Gastrocnemius medialis (tissue), 4 donors: ENCODE measurements at regions not wholly inside any gene's neighbourhood (a gene's known extent, or its start where the extent isn't known, plus 50 kb on each side); places are given as distances from the start of the nearest gene placed in this dataset.

Source experiments
- CTCF ChIP-seq, 5 experiments: fragments of 450-650 bp in 3 of 5; fragments of 200-600 bp in 2 of 5; sonication (generic) in 2 of 5; IDR thresholded peaks in 4 of 5; conservative IDR thresholded peaks in 1 of 5; 1 replicate in 4 of 5; 2 replicates in 1 of 5; pipeline ENCODE4 v1.5.1; 2016 to 2019; ENCODE audit warnings: antibody characterized with exemption in 5 of 5, mild to moderate bottlenecking in 3 of 5, moderate library complexity in 3 of 5
- POLR2A ChIP-seq, 2 donors: fragments of 450-650 bp; IDR thresholded peaks; one replicate each; pipeline ENCODE4 v1.6.1; 2017; ENCODE audit warnings: antibody characterized with exemption in 2 of 2, mild to moderate bottlenecking in 2 of 2, moderate library complexity in 2 of 2

DNA sequence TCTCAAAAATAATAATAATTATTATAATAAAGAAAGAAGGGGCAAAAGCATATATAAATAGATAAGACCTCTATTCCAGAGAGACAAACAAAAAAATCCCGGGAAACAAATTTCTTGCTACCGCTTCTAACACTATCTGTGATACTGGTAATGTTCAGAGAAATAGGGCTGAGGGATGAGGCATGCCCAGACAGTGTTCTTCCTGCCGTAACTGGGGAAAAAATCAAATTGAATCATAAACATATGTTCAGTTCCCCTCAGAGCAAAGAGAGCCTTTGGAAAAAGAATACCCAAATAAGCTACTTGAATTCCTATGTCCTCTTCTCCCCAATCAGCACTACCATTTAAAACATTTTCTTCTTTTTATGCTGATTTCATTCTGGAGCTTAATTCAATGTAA, 688.0 kb downstream of the KCNJ2 start:
- no peak for TF ChIP-seq POLR2A (IDR thresholded peaks at IDR 0.05)
- no peak for TF ChIP-seq CTCF (IDR thresholded peaks at IDR 0.05 in 4 of 5, conservative IDR thresholded peaks at IDR 0.05 in 1 of 5)
